ENCODE measurements at regions not wholly inside any gene's neighbourhood (a gene's known extent, or its start where the extent isn't known, plus 50 kb on each side); places are given as distances from the start of the nearest gene placed in this dataset.
A peak's percentile ranks its signal among the peaks of the same experiment; 100 is the strongest.

GRCh38 chr21:31471865-31472264 is 127.8 kb upstream of the TIAM1 start:
- no peaks in the 10 kb centered on the region for H3K27me3 ChIP-seq (ENCODE audit: low read depth)
- no peak for DNase-seq (ENCODE audit: low spot score in 2 of 2)
- H3K9me3 ChIP-seq: no peaks in the 10 kb centered on the region
- in situ Hi-C loops (cut with MboI; ENCODE audit: low sequenced_read_pairs): no loop called here
- no peaks in the 10 kb centered on the region for H3K4me1 ChIP-seq
- no peaks in the 10 kb centered on the region for H3K36me3 ChIP-seq (replicated peaks)
- H3K4me3 ChIP-seq: no peak overlapping the region

DNA sequence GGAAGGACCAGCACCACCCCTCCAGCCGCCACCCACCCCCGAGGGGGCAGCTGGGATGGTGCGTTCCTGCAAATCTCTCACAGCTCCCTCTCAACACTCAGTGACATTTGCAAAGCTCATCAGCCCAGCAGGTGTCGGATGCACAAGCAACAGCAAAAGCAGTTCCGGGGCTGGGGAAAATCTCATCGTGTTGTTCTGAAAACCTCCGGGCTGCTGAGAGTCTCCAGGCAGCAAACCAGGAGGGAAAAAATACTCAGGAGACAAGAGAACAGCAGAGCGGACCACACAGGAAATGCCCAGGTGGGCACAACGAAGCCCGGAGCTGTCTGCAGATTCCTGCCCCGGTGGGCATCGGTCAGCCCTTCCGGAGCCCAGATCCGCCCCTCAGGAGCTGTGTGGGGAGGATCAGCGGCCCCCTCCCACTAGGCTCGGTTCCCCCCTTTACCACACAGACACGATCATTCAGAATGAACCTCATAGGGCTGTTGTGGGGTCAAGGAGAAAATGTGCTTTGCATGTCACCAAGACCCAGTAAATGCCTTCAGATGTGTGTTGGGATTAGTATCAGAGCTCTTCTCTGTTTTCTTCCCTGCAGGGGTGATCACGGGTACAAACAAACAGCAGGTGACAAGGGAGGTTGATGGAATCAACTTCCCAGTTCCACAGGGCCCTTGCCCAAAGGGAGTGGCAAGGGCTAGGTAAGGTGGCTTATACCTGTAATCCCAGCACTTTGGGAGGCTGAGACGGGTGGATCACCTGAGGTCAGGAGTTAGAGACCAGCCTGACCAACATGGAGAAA is 127.0 kb upstream of the TIAM1 start:
- in situ Hi-C loops (cut with MboI; ENCODE audit: low sequenced_read_pairs): no loop called here
- Histone ChIP-seq H3K9me3 (no peaks in the 10 kb centered on the region), H3K4me1 (no peaks in the 10 kb centered on the region), H3K27me3 (ENCODE audit: low read depth) (no peaks in the 10 kb centered on the region), H3K36me3 (replicated peaks) (no peaks in the 10 kb centered on the region), H3K4me3 (no peak overlapping the region)
- no peak for DNase-seq (ENCODE audit: low spot score in 2 of 2)

- Histone ChIP-seq H3K9me3 (no peaks in the 10 kb centered on the region), H3K27me3 (ENCODE audit: low read depth) (no peaks in the 10 kb centered on the region), H3K4me3 (no peak overlapping the region), H3K4me1 (no peaks in the 10 kb centered on the region), H3K36me3 (replicated peaks) (no peaks in the 10 kb centered on the region)
- DNase-seq (ENCODE audit: low spot score in 2 of 2): no peak
- in situ Hi-C loops (cut with MboI; ENCODE audit: low sequenced_read_pairs): no loop called here
These were observed 116.9 kb upstream of the TIAM1 start for GRCh38 chr21:31460980-31461379.

- Histone ChIP-seq H3K27me3 (ENCODE audit: low read depth) (no peaks in the 10 kb centered on the region), H3K4me1 (no peaks in the 10 kb centered on the region), H3K36me3 (replicated peaks) (no peaks in the 10 kb centered on the region), H3K9me3 (no peaks in the 10 kb centered on the region), H3K4me3 (no peak overlapping the region)
- in situ Hi-C loops (cut with MboI; ENCODE audit: low sequenced_read_pairs): no loop called here
- DNase-seq (ENCODE audit: low spot score in 2 of 2): peak in 1 of 2 experiments; percentile 12
These were observed 115.4 kb upstream of the TIAM1 start for GRCh38 chr21:31459457-31459856.

- peak in 1 of 2 experiments; percentile 7 for DNase-seq (ENCODE audit: low spot score in 2 of 2)
- no peaks in the 10 kb centered on the region for H3K27me3 ChIP-seq (ENCODE audit: low read depth)
- H3K4me3 ChIP-seq: no peak overlapping the region
- in situ Hi-C loops (cut with MboI; ENCODE audit: low sequenced_read_pairs): no loop called here
- no peaks in the 10 kb centered on the region for H3K9me3 ChIP-seq
- no peaks in the 10 kb centered on the region for H3K36me3 ChIP-seq (replicated peaks)
- no peaks in the 10 kb centered on the region for H3K4me1 ChIP-seq
These were observed 113.6 kb upstream of the TIAM1 start for GRCh38 chr21:31457675-31458074.

GRCh38 chr21:31456201-31456600 is 112.1 kb upstream of the TIAM1 start:
- Histone ChIP-seq H3K4me1 (no peaks in the 10 kb centered on the region), H3K4me3 (no peak overlapping the region), H3K36me3 (replicated peaks) (no peaks in the 10 kb centered on the region), H3K27me3 (ENCODE audit: low read depth) (no peaks in the 10 kb centered on the region), H3K9me3 (no peaks in the 10 kb centered on the region)
- in situ Hi-C loops (cut with MboI; ENCODE audit: low sequenced_read_pairs): no loop called here
- no peak for DNase-seq (ENCODE audit: low spot score in 2 of 2)

DNA sequence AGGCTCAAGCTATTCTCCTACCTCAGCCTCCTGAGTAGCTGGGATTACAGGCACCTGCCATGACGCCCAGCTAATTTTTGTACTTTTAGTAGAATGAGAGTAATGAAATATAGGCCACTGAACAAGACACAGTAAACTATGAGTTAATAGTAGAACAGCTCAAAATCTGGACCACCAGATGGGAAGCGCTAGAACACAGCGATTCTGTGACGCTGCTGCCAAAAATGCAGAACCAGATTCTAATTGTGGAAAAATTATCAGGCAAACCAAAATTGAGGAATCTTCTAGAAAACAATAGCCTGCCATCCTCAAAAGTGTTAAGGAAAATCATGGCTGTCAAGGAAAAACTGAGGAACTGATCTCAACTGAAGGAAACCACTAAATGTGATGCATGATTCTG is 111.4 kb upstream of the TIAM1 start:
- no peak overlapping the region for H3K4me3 ChIP-seq
- H3K27me3 ChIP-seq (ENCODE audit: low read depth): no peaks in the 10 kb centered on the region
- no peaks in the 10 kb centered on the region for H3K9me3 ChIP-seq
- in situ Hi-C loops (cut with MboI; ENCODE audit: low sequenced_read_pairs): no loop called here
- no peaks in the 10 kb centered on the region for H3K4me1 ChIP-seq
- DNase-seq (ENCODE audit: low spot score in 2 of 2): no peak
- H3K36me3 ChIP-seq (replicated peaks): no peaks in the 10 kb centered on the region

DNA sequence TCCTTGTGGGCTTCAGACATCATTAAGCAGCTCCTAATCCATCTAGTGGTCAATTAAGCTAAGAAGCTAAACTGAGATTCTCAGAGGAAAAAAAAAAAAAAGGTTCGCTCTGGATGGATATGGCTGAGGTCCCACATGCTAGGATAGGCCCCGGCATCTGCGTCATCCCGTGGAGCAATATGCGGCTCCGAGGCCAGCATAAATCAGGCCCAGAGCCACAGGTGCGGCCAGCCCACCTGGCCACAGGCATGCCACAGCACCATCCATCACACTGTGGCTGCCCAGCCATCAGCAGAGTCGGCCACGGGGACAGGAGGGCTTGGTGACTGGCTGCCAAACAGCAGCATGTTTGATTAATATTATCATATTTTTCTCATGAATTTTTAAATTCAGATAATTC is 106.9 kb upstream of the TIAM1 start:
- H3K4me1 ChIP-seq: no peaks in the 10 kb centered on the region
- H3K4me3 ChIP-seq: no peak overlapping the region
- H3K27me3 ChIP-seq (ENCODE audit: low read depth): no peaks in the 10 kb centered on the region
- no peak for DNase-seq (ENCODE audit: low spot score in 2 of 2)
- in situ Hi-C loops (cut with MboI; ENCODE audit: low sequenced_read_pairs): no loop called here
- H3K9me3 ChIP-seq: no peaks in the 10 kb centered on the region
- H3K36me3 ChIP-seq (replicated peaks): no peaks in the 10 kb centered on the region

GRCh38 chr21:31449921-31450535 is 106.0 kb upstream of the TIAM1 start:
- Histone ChIP-seq H3K4me1 (no peaks in the 10 kb centered on the region), H3K36me3 (replicated peaks) (no peaks in the 10 kb centered on the region), H3K27me3 (ENCODE audit: low read depth) (no peaks in the 10 kb centered on the region), H3K4me3 (no peak overlapping the region), H3K9me3 (no peaks in the 10 kb centered on the region)
- DNase-seq (ENCODE audit: low spot score in 2 of 2): no peak
- in situ Hi-C loops (cut with MboI; ENCODE audit: low sequenced_read_pairs): no loop called here

- in situ Hi-C loops (cut with MboI; ENCODE audit: low sequenced_read_pairs): no loop called here
- DNase-seq (ENCODE audit: low spot score in 2 of 2): no peak
- no peak overlapping the region for H3K4me3 ChIP-seq
- no peaks in the 10 kb centered on the region for H3K4me1 ChIP-seq
- H3K27me3 ChIP-seq (ENCODE audit: low read depth): no peaks in the 10 kb centered on the region
- H3K36me3 ChIP-seq (replicated peaks): no peaks in the 10 kb centered on the region
- H3K9me3 ChIP-seq: no peaks in the 10 kb centered on the region
These were observed 104.4 kb upstream of the TIAM1 start for GRCh38 chr21:31448496-31448895.

DNA sequence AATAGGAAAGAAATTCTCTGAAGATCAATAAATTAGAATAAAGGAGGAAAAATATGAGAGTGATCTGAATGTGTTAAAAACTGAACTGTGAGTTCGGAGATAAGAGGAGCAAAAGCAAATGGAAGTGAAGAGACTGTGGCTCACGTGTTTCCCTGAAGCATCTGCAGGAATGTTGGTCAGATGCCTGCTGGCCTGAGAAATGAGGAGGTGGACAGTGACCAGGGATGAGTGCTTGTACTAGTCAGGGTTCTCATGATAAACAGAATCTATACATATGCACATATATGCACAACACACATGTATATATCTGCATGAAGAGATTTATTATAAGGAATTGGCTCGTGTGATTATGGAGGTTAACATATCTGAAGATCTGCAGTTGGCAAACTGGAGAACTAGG is 103.4 kb upstream of the TIAM1 start:
- H3K27me3 ChIP-seq (ENCODE audit: low read depth): no peaks in the 10 kb centered on the region
- no peaks in the 10 kb centered on the region for H3K4me1 ChIP-seq
- H3K36me3 ChIP-seq (replicated peaks): no peaks in the 10 kb centered on the region
- H3K4me3 ChIP-seq: no peak overlapping the region
- in situ Hi-C loops (cut with MboI; ENCODE audit: low sequenced_read_pairs): no loop called here
- no peaks in the 10 kb centered on the region for H3K9me3 ChIP-seq
- DNase-seq (ENCODE audit: low spot score in 2 of 2): no peak

DNA sequence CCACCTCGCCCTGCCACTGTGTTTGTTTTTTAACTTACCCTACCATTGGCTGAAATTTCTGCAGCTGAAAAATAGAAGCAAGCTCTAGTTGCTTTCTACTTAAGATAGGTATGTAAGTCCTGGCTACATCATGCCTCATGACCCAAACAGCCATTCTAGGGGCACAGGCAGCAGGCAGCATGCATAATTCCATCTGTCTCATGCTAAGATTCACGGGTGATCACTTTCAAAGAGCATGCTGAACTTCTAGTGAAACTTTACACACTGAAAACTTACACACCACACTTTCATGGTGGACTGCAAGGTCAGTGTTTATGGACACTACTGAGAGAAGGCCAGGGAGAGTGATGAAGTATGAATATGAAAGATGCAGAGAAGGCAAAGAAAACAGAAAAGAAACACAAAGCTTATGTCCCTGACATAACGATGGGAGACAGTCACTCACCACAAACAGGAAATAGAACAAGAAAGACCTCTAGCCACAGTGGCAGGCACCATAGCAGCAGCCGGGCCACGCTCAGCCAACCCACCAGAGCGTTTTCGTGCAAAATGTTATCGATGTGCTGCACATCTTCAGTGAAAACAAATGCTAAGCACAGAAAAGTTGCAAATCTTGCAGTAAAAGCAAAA is 102.3 kb upstream of the TIAM1 start:
- Histone ChIP-seq H3K36me3 (replicated peaks) (no peaks in the 10 kb centered on the region), H3K27me3 (ENCODE audit: low read depth) (no peaks in the 10 kb centered on the region), H3K9me3 (no peaks in the 10 kb centered on the region), H3K4me1 (no peaks in the 10 kb centered on the region), H3K4me3 (no peak overlapping the region)
- DNase-seq (ENCODE audit: low spot score in 2 of 2): no peak
- in situ Hi-C loops (cut with MboI; ENCODE audit: low sequenced_read_pairs): no loop called here

DNA sequence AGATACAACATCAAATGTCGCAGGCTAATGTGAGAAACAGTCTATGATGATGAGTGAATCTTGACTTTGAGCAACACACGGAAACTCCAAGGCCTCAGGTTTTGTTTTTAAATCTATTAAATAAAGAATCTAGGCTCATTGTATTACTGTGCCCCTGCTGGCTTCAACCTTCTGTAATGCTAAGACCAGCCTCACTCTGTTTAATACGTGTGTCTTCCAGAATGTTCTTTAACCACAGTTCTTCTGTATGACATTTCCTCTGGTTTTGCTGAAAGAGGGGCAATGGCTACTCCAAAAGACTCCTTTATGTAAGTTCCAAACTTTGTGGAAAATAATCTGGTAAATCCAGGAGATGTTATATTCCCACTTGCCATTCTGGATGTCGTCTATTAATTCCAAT is 101.1 kb upstream of the TIAM1 start:
- Histone ChIP-seq H3K27me3 (ENCODE audit: low read depth) (no peaks in the 10 kb centered on the region), H3K4me1 (no peaks in the 10 kb centered on the region), H3K36me3 (replicated peaks) (no peaks in the 10 kb centered on the region), H3K9me3 (no peaks in the 10 kb centered on the region), H3K4me3 (no peak overlapping the region)
- DNase-seq (ENCODE audit: low spot score in 2 of 2): no peak
- in situ Hi-C loops (cut with MboI; ENCODE audit: low sequenced_read_pairs): no loop called here

DNA sequence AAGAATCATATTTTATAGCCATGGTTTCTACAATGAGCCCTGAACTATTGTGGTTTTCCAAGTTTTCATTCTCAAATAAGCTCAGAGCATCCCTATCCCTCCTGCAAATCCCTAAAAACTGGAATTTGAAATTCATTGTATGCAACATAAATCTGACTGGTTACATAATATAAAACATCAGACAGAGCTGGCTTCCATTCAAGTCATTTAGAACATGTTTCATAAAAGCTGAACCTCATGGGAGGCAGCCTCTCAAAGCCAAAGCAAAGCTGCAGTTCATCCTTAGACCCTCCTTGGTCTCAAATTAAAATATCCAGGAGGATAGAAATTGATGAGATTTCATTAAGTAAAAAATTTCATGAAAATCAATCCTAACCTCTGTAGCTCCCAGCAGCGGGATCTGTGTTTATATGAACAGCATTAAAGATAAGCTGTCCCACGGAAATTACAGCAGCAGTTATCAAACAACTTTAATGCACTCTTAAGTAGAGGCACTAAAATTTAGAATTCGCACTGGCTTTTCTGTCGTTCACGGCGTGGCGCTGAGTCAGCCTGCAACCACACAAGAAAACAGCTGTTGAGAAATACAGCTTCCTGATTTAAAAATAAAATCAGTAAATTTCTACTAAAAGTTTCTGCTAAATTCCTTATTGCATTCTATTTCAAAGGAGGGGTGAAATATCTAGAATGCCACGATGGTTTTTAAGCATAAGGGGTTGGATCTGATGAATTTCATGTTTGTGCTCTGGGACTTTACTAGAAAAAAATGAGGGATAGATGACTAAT is 99.9 kb upstream of the TIAM1 start:
- Histone ChIP-seq H3K36me3 (replicated peaks) (no peaks in the 10 kb centered on the region), H3K9me3 (no peaks in the 10 kb centered on the region), H3K4me1 (no peaks in the 10 kb centered on the region), H3K4me3 (no peak overlapping the region), H3K27me3 (ENCODE audit: low read depth) (no peaks in the 10 kb centered on the region)
- DNase-seq (ENCODE audit: low spot score in 2 of 2): no peak
- in situ Hi-C loops (cut with MboI; ENCODE audit: low sequenced_read_pairs): no loop called here
